ENCODE measurements at regions not wholly inside any gene's neighbourhood (a gene's known extent, or its start where the extent isn't known, plus 50 kb on each side); places are given as distances from the start of the nearest gene placed in this dataset.

DNA sequence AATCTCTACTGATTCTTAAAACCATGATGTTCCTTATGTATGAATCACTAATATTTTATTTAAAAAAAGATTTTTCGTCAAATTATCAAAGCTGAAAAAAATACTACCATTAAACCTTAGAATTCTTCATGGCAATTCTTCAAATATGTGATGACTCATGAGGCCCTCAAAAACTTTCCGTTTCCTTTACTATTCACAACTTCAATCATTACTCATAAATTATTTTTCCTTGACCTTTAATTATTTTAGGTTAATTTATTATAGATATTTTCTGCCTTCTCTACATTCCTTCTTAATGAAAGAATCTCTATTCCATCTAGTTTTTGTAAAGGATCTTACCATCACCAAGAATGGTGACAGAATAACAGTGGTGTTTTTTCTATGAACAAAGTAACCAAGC is 162.1 kb upstream of the SOX5 start:
- TF ChIP-seq, protein P1, sequence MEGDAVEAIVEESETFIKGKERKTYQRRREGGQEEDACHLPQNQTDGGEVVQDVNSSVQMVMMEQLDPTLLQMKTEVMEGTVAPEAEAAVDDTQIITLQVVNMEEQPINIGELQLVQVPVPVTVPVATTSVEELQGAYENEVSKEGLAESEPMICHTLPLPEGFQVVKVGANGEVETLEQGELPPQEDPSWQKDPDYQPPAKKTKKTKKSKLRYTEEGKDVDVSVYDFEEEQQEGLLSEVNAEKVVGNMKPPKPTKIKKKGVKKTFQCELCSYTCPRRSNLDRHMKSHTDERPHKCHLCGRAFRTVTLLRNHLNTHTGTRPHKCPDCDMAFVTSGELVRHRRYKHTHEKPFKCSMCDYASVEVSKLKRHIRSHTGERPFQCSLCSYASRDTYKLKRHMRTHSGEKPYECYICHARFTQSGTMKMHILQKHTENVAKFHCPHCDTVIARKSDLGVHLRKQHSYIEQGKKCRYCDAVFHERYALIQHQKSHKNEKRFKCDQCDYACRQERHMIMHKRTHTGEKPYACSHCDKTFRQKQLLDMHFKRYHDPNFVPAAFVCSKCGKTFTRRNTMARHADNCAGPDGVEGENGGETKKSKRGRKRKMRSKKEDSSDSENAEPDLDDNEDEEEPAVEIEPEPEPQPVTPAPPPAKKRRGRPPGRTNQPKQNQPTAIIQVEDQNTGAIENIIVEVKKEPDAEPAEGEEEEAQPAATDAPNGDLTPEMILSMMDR (conservative IDR thresholded peaks at IDR 0.05; ENCODE audit: low read depth, low read length), result no peak
- TF ChIP-seq EZH2phosphoT487 (IDR thresholded peaks at IDR 0.05; ENCODE audit: borderline replicate concordance, low read length), result no peak
- TF ChIP-seq EZH2 (IDR thresholded peaks at IDR 0.05; ENCODE audit: low read length, unreplicated experiment), result no peak

Measured in PC-3 (cell line).